NOMO-1 treated with DMSO at 0.1 percent for 48 hours (cell line): ENCODE measurements at regions not wholly inside any gene's neighbourhood (a gene's known extent, or its start where the extent isn't known, plus 50 kb on each side); places are given as distances from the start of the nearest gene placed in this dataset.
"Not testable (repeated sequence)": the region's sequence is repeated elsewhere in the genome, so short reads cannot be mapped to it uniquely, and the experiment has no call there.

Experiments
- DNase-seq: peaks from one replicate; lab custom pipeline; 2025; ENCODE audit not compliant: unreplicated experiment; lab: John Stamatoyannopoulos, UW

GRCh38 chr2:111420074-111420473, 299.4 kb downstream of the BCL2L11 start:
- DNase-seq = not testable (repeated sequence)

- DNase-seq = not testable (repeated sequence)
Measured at GRCh38 chr2:111420835-111421234, 300.1 kb downstream of the BCL2L11 start.

- DNase-seq = not testable (repeated sequence)
Measured at GRCh38 chr2:111421949-111422348, 301.2 kb downstream of the BCL2L11 start.

GRCh38 chr2:111422562-111422961, 301.8 kb downstream of the BCL2L11 start:
- DNase-seq = not testable (repeated sequence)

GRCh38 chr2:111423184-111423583, 302.5 kb downstream of the BCL2L11 start:
- not testable (repeated sequence) for DNase-seq

- DNase-seq = not testable (repeated sequence)
Measured at GRCh38 chr2:111424176-111424575, 303.5 kb downstream of the BCL2L11 start.

GRCh38 chr2:111424851-111425309, 304.2 kb downstream of the BCL2L11 start:
- DNase-seq = not testable (repeated sequence)

- DNase-seq = not testable (repeated sequence)
Measured at GRCh38 chr2:111425789-111426201, 305.1 kb downstream of the BCL2L11 start.

GRCh38 chr2:111427346-111427745, 306.6 kb downstream of the BCL2L11 start:
- DNase-seq = not testable (repeated sequence)

GRCh38 chr2:111428915-111429314, 308.2 kb downstream of the BCL2L11 start:
- not testable (repeated sequence) for DNase-seq

- DNase-seq = not testable (repeated sequence)
Measured at GRCh38 chr2:111429353-111429752, 308.6 kb downstream of the BCL2L11 start.

GRCh38 chr2:111430817-111431661, 310.3 kb downstream of the BCL2L11 start:
- not testable (repeated sequence) for DNase-seq

- DNase-seq = not testable (repeated sequence)
Measured at GRCh38 chr2:111432423-111432822, 311.7 kb downstream of the BCL2L11 start.

- DNase-seq = not testable (repeated sequence)
Measured at GRCh38 chr2:111432916-111433499, 312.3 kb downstream of the BCL2L11 start.

GRCh38 chr2:111433892-111434607, 313.3 kb downstream of the BCL2L11 start:
- DNase-seq = not testable (repeated sequence)

GRCh38 chr2:111434608-111434939, 313.9 kb downstream of the BCL2L11 start:
- not testable (repeated sequence) for DNase-seq

- DNase-seq = not testable (repeated sequence)
Measured at GRCh38 chr2:111435553-111436310, 315.0 kb downstream of the BCL2L11 start.

GRCh38 chr2:111436411-111436810, 315.7 kb downstream of the BCL2L11 start:
- not testable (repeated sequence) for DNase-seq

- not testable (repeated sequence) for DNase-seq
Measured at GRCh38 chr2:111437288-111437990, 316.7 kb downstream of the BCL2L11 start.

GRCh38 chr2:111438161-111438560, 317.4 kb downstream of the BCL2L11 start:
- not testable (repeated sequence) for DNase-seq
